ENCODE measurements at regions not wholly inside any gene's neighbourhood (a gene's known extent, or its start where the extent isn't known, plus 50 kb on each side); places are given as distances from the start of the nearest gene placed in this dataset.

GRCh38 chr7:46929359-46929758 is 652.6 kb downstream of the TNS3 start:
- DNase-seq (ENCODE audit: low spot score), result no peak
- peaks cover 1 to 16% (median 8%) of the 10 kb centered on the region in 4 donors for H3K4me1 ChIP-seq (ENCODE audit: control insufficient read depth in 4 of 4, insufficient read depth in 4 of 4, low read length in 3 of 4)
- H3K9ac ChIP-seq (ENCODE audit: low read depth in 1 of 2, low read length in 2 of 2), result no peak overlapping the region
- no peaks in the 10 kb centered on the region for H3K9me3 ChIP-seq (ENCODE audit: control insufficient read depth in 4 of 4, low read length in 3 of 4)
- H3K27ac ChIP-seq (ENCODE audit: low read depth in 1 of 2, low read length in 2 of 2), result no peak overlapping the region
- H3K27me3 ChIP-seq (ENCODE audit: control insufficient read depth in 4 of 4, insufficient read depth in 4 of 4, low read length in 3 of 4), result no peaks in the 10 kb centered on the region
- no peak overlapping the region for H3K4me3 ChIP-seq (ENCODE audit: low read depth in 1 of 3, low read length in 3 of 3)
- TF ChIP-seq GABPA (IDR thresholded peaks at IDR 0.05 in 1 of 2, conservative IDR thresholded peaks at IDR 0.05 in 1 of 2), result no peak
- TF ChIP-seq YY1 (IDR thresholded peaks at IDR 0.05), result no peak
- no peak for TF ChIP-seq RXRA (IDR thresholded peaks at IDR 0.05)
- TF ChIP-seq EGR1 (IDR thresholded peaks at IDR 0.05; ENCODE audit: low read depth in 2 of 2), result no peak
- no peak for TF ChIP-seq FOXA2 (IDR thresholded peaks at IDR 0.05)
- no peak for TF ChIP-seq HNF4A (conservative IDR thresholded peaks at IDR 0.05)
- no peak for TF ChIP-seq CTCF (IDR thresholded peaks at IDR 0.05; ENCODE audit: low read depth, low read length, missing input control)
- TF ChIP-seq, protein P1, sequence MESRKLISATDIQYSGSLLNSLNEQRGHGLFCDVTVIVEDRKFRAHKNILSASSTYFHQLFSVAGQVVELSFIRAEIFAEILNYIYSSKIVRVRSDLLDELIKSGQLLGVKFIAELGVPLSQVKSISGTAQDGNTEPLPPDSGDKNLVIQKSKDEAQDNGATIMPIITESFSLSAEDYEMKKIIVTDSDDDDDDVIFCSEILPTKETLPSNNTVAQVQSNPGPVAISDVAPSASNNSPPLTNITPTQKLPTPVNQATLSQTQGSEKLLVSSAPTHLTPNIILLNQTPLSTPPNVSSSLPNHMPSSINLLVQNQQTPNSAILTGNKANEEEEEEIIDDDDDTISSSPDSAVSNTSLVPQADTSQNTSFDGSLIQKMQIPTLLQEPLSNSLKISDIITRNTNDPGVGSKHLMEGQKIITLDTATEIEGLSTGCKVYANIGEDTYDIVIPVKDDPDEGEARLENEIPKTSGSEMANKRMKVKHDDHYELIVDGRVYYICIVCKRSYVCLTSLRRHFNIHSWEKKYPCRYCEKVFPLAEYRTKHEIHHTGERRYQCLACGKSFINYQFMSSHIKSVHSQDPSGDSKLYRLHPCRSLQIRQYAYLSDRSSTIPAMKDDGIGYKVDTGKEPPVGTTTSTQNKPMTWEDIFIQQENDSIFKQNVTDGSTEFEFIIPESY (IDR thresholded peaks at IDR 0.05), result no peak
- TF ChIP-seq HNF4G (IDR thresholded peaks at IDR 0.05), result no peak
- no peak for TF ChIP-seq SP1 (IDR thresholded peaks at IDR 0.05)
- TF ChIP-seq NR2F2 (IDR thresholded peaks at IDR 0.05), result no peak
- no peak for TF ChIP-seq TAF1 (conservative IDR thresholded peaks at IDR 0.05)
- TF ChIP-seq, protein P2, sequence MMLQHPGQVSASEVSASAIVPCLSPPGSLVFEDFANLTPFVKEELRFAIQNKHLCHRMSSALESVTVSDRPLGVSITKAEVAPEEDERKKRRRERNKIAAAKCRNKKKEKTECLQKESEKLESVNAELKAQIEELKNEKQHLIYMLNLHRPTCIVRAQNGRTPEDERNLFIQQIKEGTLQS (IDR thresholded peaks at IDR 0.05), result no peak
- no peak for TF ChIP-seq JUND (IDR thresholded peaks at IDR 0.05)
- no peak for TF ChIP-seq REST (IDR thresholded peaks at IDR 0.05)
- TF ChIP-seq FOXA1 (IDR thresholded peaks at IDR 0.05), result no peak
- TF ChIP-seq RAD21 (IDR thresholded peaks at IDR 0.05), result no peak
- no peaks in the 10 kb centered on the region for H3K36me3 ChIP-seq (ENCODE audit: control insufficient read depth in 4 of 4, insufficient read depth in 3 of 4, low read depth in 1 of 4, low read length in 3 of 4)

DNA sequence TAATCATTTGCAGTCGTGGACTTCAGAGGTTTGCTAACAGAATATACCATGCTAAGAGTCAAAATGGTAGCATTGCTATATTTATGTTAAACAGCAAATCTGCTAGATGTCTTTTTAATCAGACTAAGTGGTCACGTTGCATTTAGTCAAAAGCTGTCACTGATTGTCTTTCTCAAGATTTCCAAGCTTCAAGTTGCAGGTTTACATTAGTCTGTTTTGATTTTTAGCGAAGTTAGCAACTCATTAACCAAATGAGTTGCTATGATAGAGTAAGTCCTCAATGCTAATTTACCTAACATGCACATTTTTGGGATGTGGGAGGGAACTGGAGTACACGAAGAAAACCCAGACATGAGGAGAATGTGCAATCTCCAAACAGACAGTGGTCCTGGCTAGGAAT is 653.2 kb downstream of the TNS3 start:
- Histone ChIP-seq H3K27ac (ENCODE audit: low read depth in 1 of 2, low read length in 2 of 2) (no peak overlapping the region), H3K4me1 (ENCODE audit: control insufficient read depth in 4 of 4, insufficient read depth in 4 of 4, low read length in 3 of 4) (peaks cover 1 to 14% (median 8%) of the 10 kb centered on the region in 4 donors), H3K9me3 (ENCODE audit: control insufficient read depth in 4 of 4, low read length in 3 of 4) (no peaks in the 10 kb centered on the region), H3K9ac (ENCODE audit: low read depth in 1 of 2, low read length in 2 of 2) (no peak overlapping the region), H3K4me3 (ENCODE audit: low read depth in 1 of 3, low read length in 3 of 3) (no peak overlapping the region), H3K36me3 (ENCODE audit: control insufficient read depth in 4 of 4, insufficient read depth in 3 of 4, low read depth in 1 of 4, low read length in 3 of 4) (no peaks in the 10 kb centered on the region), H3K27me3 (ENCODE audit: control insufficient read depth in 4 of 4, insufficient read depth in 4 of 4, low read length in 3 of 4) (no peaks in the 10 kb centered on the region)
- DNase-seq (ENCODE audit: low spot score), result no peak
- no peak for TF ChIP-seq TAF1 (conservative IDR thresholded peaks at IDR 0.05)
- TF ChIP-seq HNF4A (conservative IDR thresholded peaks at IDR 0.05), result no peak
- TF ChIP-seq NR2F2 (IDR thresholded peaks at IDR 0.05), result no peak
- no peak for TF ChIP-seq GABPA (IDR thresholded peaks at IDR 0.05 in 1 of 2, conservative IDR thresholded peaks at IDR 0.05 in 1 of 2)
- TF ChIP-seq MAX (IDR thresholded peaks at IDR 0.05), result no peak
- no peak for TF ChIP-seq RXRA (IDR thresholded peaks at IDR 0.05)
- no peak for TF ChIP-seq EGR1 (IDR thresholded peaks at IDR 0.05; ENCODE audit: low read depth in 2 of 2)
- 29% methylated on average over 4 of the region's 4 CpGs for WGBS

All from liver (tissue), 8 donors.